Mesothelial cell of epicardium (in vitro differentiated cells): ENCODE measurements at regions not wholly inside any gene's neighbourhood (a gene's known extent, or its start where the extent isn't known, plus 50 kb on each side); places are given as distances from the start of the nearest gene placed in this dataset.
A peak's percentile ranks its signal among the peaks of the same experiment; 100 is the strongest.

ENCODE experiments used
- DNase-seq, 2 experiments: peaks; one replicate each; pipeline ENCODE4 v3.0.0; 2021; ENCODE audit warnings: low spot score in 2 of 2; ENCODE audit not compliant: unreplicated experiment in 2 of 2
- H3K27ac Mint-ChIP-seq: 2 replicates; pipeline ENCODE4 v1.8.0; 2021; ENCODE audit warnings: mixed read lengths
- H3K27me3 Mint-ChIP-seq: 2 replicates; pipeline ENCODE4 v1.8.0; 2021; ENCODE audit warnings: low read depth, mixed read lengths
- H3K36me3 Mint-ChIP-seq: 2 replicates; pipeline ENCODE4 v1.8.0; 2021; ENCODE audit warnings: mixed read lengths
- H3K4me1 Mint-ChIP-seq: 2 replicates; pipeline ENCODE4 v1.8.0; 2021; ENCODE audit warnings: mixed read lengths
- H3K4me3 Mint-ChIP-seq: 2 replicates; pipeline ENCODE4 v1.8.0; 2021; ENCODE audit warnings: mild to moderate bottlenecking, moderate library complexity, mixed read lengths
- H3K9me3 Mint-ChIP-seq: 2 replicates; pipeline ENCODE4 v1.8.0; 2021; ENCODE audit warnings: mixed read lengths
- CTCF ChIP-seq: fragments of 200-600 bp; sonication (generic); IDR thresholded peaks from one replicate; pipeline ENCODE4 v1.5.0; 2021; ENCODE audit warnings: antibody characterized with exemption; ENCODE audit not compliant: unreplicated experiment

DNA sequence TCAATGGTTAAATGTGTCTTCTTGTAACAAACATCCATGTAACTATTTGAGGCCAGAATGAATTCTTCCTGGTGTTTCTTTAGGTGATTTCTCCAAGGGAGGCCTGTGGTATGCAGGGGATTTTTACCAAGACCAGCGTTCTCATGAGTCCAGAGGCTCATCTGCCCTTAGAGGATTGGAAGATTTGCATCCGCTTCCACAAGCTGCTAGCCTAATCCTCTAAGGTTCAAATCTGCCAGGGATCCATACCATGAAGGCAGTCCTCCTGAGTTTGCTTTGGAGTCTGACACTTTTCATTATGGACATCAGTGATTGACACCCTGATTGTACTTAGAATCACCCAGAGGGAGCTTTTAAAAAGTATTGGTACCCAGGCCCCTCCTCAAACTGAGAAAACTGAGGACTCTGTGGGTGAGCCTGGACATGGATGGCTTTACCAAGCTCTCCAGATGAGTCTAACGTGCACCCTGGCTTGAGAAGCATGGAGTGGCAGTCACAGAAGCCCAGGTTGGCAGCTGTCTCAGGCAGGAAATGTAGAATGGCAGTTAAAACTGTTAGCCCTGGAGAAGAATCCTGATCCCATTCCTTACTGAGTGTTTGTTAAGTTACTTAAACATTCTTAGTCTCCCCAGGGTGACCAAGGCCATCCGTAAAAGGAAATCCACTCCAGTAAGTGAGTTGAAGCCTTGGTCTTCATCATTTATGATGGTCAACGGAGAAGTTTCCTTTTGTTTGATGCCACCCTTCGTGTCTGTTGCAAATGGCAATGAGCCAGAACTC lies 95.3 kb upstream of the RMDN2 start:
- H3K27me3 Mint-ChIP-seq: no peaks in the 10 kb centered on the region
- H3K9me3 Mint-ChIP-seq: no peaks in the 10 kb centered on the region
- no peak overlapping the region for H3K4me3 Mint-ChIP-seq
- no peak overlapping the region for H3K27ac Mint-ChIP-seq
- no peaks in the 10 kb centered on the region for H3K36me3 Mint-ChIP-seq
- DNase-seq: no peak
- H3K4me1 Mint-ChIP-seq: peaks cover 54% of the 10 kb centered on the region
- TF ChIP-seq CTCF: no peak

DNA sequence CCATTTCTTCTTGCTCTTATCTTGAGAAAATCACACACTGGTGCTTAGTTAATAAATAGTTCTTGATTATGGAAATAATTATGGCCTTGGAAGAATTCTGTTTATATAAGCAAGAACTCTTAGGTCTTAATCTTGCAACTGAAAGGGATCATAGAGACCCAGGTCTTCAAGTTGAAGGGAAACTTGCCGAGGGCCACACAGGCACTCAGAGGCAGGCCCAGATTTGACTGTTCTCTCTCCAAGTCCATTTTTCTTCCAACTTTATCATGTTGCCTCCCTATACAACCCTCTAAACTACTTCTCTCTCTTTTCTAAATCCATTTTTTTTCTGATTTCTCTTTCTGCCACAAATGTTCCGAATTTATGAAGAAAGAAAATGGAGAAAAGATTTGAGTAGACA lies 94.5 kb upstream of the RMDN2 start:
- Mint-ChIP-seq H3K27ac (no peak overlapping the region), H3K27me3 (no peaks in the 10 kb centered on the region), H3K4me1 (peaks cover 54% of the 10 kb centered on the region), H3K9me3 (no peaks in the 10 kb centered on the region), H3K36me3 (no peaks in the 10 kb centered on the region), H3K4me3 (no peak overlapping the region)
- no peak for DNase-seq
- TF ChIP-seq CTCF: no peak

DNA sequence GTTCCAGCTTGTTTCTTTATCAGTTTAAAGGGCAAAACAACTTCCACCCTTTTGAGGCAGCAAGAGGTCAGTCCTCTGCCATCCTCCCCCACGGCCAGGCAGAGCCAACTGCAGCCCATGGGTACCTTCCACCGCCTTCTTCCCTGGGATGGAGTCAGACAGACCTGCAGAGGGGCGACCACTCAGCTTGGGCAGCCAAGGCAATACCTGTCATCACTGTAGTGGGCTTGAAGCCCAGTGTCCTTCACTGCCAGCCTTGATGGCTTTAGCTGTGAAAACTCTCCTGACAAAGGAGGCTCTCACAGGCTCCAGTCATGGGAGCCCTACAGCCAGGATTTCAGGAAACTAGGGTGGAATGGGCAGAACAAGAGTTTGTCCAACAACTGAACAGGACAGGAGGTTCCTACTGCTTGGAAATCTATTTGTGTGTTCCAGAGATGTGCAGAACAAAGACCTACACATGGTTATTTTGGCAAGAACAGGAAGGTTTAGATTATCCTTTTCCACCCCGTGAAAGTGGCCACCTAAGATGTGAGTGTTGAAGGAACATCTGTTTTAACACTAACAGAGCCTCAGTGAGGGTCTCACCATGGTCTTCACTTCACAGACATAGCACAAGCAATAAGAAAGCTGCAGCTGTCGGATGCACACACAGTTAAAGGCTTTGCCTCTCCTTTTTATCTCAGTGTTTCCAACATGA lies 93.9 kb upstream of the RMDN2 start:
- Mint-ChIP-seq H3K36me3 (no peaks in the 10 kb centered on the region), H3K27me3 (no peaks in the 10 kb centered on the region), H3K4me1 (peaks cover 54% of the 10 kb centered on the region), H3K9me3 (no peaks in the 10 kb centered on the region), H3K4me3 (no peak overlapping the region), H3K27ac (no peak overlapping the region)
- no peak for DNase-seq
- no peak for TF ChIP-seq CTCF

DNA sequence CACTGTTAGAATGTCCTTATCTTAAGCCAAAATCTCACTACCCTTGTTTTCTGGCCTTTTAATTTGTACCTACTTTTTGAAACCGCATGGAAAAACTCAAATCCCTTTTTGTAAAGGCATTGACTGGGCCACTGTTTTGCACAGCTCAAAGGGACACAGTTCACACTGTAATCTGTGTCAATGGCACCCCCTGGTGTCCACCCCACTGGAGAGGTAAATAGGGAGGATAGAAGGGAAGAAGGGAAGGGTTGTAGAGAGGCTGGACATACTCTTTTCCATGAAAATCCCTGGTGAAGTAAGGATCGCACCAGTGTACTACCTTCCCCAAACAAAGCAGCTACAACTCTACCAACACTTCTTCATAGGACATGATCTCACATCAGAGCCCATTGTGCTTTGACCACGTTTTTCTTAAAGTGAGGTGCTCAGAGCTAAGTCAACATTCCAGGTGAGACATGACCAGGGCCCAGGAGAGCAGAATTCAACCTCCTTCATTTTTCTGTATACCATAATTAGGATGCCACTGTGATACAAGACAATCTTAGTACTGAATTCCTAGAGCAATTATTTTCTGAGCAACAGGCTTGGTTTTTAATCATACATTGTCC lies 92.4 kb upstream of the RMDN2 start:
- Mint-ChIP-seq H3K9me3 (no peaks in the 10 kb centered on the region), H3K27me3 (no peaks in the 10 kb centered on the region), H3K27ac (no peak overlapping the region), H3K36me3 (no peaks in the 10 kb centered on the region), H3K4me1 (peaks cover 53% of the 10 kb centered on the region), H3K4me3 (no peak overlapping the region)
- DNase-seq: peak; percentile 69 to 83
- TF ChIP-seq CTCF: peak; percentile 59

GRCh38 chr2:37833423-37833822 lies 91.7 kb upstream of the RMDN2 start:
- no peaks in the 10 kb centered on the region for H3K36me3 Mint-ChIP-seq
- H3K4me1 Mint-ChIP-seq: peaks cover 53% of the 10 kb centered on the region
- H3K9me3 Mint-ChIP-seq: no peaks in the 10 kb centered on the region
- no peak overlapping the region for H3K27ac Mint-ChIP-seq
- H3K27me3 Mint-ChIP-seq: no peaks in the 10 kb centered on the region
- no peak for TF ChIP-seq CTCF
- no peak for DNase-seq
- H3K4me3 Mint-ChIP-seq: no peak overlapping the region
